Progenitor cell of endocrine pancreas (in vitro differentiated cells): ENCODE measurements at regions not wholly inside any gene's neighbourhood (a gene's known extent, or its start where the extent isn't known, plus 50 kb on each side); places are given as distances from the start of the nearest gene placed in this dataset.

Source experiments
- DNase-seq: peaks from one replicate; pipeline ENCODE4 v3.0.0; 2021; ENCODE audit warnings: low spot score; ENCODE audit not compliant: unreplicated experiment
- H3K27ac Mint-ChIP-seq: 2 replicates; pipeline ENCODE4 v1.8.0; 2021; ENCODE audit warnings: mild to moderate bottlenecking, moderate library complexity, mixed read lengths
- H3K27me3 Mint-ChIP-seq: 2 replicates; pipeline ENCODE4 v1.8.0; 2021; ENCODE audit warnings: mixed read lengths
- H3K36me3 Mint-ChIP-seq: 2 replicates; pipeline ENCODE4 v1.8.0; 2022; ENCODE audit warnings: mixed read lengths; ENCODE audit not compliant: insufficient read depth
- H3K4me1 Mint-ChIP-seq: 2 replicates; pipeline ENCODE4 v1.8.0; 2021; ENCODE audit warnings: low read depth, mixed read lengths
- H3K4me3 Mint-ChIP-seq: 2 replicates; pipeline ENCODE4 v1.8.0; 2021; ENCODE audit warnings: low read depth, mild to moderate bottlenecking, moderate library complexity, mixed read lengths
- H3K9me3 Mint-ChIP-seq: 2 replicates; pipeline ENCODE4 v1.8.0; 2021; ENCODE audit warnings: low read depth, mixed read lengths
- CTCF ChIP-seq: fragments of 200-600 bp; sonication (generic); IDR thresholded peaks from one replicate; pipeline ENCODE4 v1.5.0; 2021; ENCODE audit warnings: antibody characterized with exemption, mild to moderate bottlenecking; ENCODE audit not compliant: unreplicated experiment

GRCh38 chr6:4649728-4650127 is 126.5 kb upstream of the CDYL start:
- no peak for DNase-seq
- peaks cover 7% of the 10 kb centered on the region for H3K9me3 Mint-ChIP-seq
- H3K36me3 Mint-ChIP-seq, result peaks cover 2% of the 10 kb centered on the region
- H3K27me3 Mint-ChIP-seq, result no peaks in the 10 kb centered on the region
- TF ChIP-seq CTCF, result no peak
- no peak overlapping the region for H3K27ac Mint-ChIP-seq
- no peak overlapping the region for H3K4me3 Mint-ChIP-seq
- H3K4me1 Mint-ChIP-seq, result peaks cover 4% of the 10 kb centered on the region

GRCh38 chr6:4647414-4648365 is 128.5 kb upstream of the CDYL start:
- peak; percentile 61 for DNase-seq
- peaks cover 5% of the 10 kb centered on the region for H3K9me3 Mint-ChIP-seq
- peak overlapping the region; percentile 15 for H3K27ac Mint-ChIP-seq
- peak overlapping the region; percentile 67 for H3K4me3 Mint-ChIP-seq
- peaks cover 4% of the 10 kb centered on the region for H3K4me1 Mint-ChIP-seq
- peaks cover 2% of the 10 kb centered on the region for H3K36me3 Mint-ChIP-seq
- TF ChIP-seq CTCF, result no peak
- no peaks in the 10 kb centered on the region for H3K27me3 Mint-ChIP-seq

- no peaks in the 10 kb centered on the region for H3K9me3 Mint-ChIP-seq
- no peak for TF ChIP-seq CTCF
- H3K27ac Mint-ChIP-seq, result no peak overlapping the region
- H3K4me3 Mint-ChIP-seq, result no peak overlapping the region
- H3K4me1 Mint-ChIP-seq, result peaks cover 4% of the 10 kb centered on the region
- no peak for DNase-seq
- H3K36me3 Mint-ChIP-seq, result no peaks in the 10 kb centered on the region
- no peaks in the 10 kb centered on the region for H3K27me3 Mint-ChIP-seq
These were observed 130.4 kb upstream of the CDYL start for GRCh38 chr6:4645713-4646360.

- H3K9me3 Mint-ChIP-seq, result no peaks in the 10 kb centered on the region
- H3K27ac Mint-ChIP-seq, result no peak overlapping the region
- H3K4me1 Mint-ChIP-seq, result peaks cover 7% of the 10 kb centered on the region
- H3K27me3 Mint-ChIP-seq, result no peaks in the 10 kb centered on the region
- no peak for TF ChIP-seq CTCF
- no peak for DNase-seq
- H3K36me3 Mint-ChIP-seq, result no peaks in the 10 kb centered on the region
- no peak overlapping the region for H3K4me3 Mint-ChIP-seq
These were observed 131.2 kb upstream of the CDYL start for GRCh38 chr6:4644996-4645395.

- peaks cover 5% of the 10 kb centered on the region for H3K4me1 Mint-ChIP-seq
These were observed 134.7 kb upstream of the CDYL start for GRCh38 chr6:4641461-4641860.

More at GRCh38 chr6:4641461-4641860, 134.7 kb upstream of the CDYL start:
- no peak for TF ChIP-seq CTCF
- H3K9me3 Mint-ChIP-seq, result no peaks in the 10 kb centered on the region
- H3K36me3 Mint-ChIP-seq, result no peaks in the 10 kb centered on the region
- no peak overlapping the region for H3K27ac Mint-ChIP-seq
- no peaks in the 10 kb centered on the region for H3K27me3 Mint-ChIP-seq
- no peak overlapping the region for H3K4me3 Mint-ChIP-seq
- DNase-seq, result no peak
